ENCODE measurements at regions not wholly inside any gene's neighbourhood (a gene's known extent, or its start where the extent isn't known, plus 50 kb on each side); places are given as distances from the start of the nearest gene placed in this dataset.

DNA sequence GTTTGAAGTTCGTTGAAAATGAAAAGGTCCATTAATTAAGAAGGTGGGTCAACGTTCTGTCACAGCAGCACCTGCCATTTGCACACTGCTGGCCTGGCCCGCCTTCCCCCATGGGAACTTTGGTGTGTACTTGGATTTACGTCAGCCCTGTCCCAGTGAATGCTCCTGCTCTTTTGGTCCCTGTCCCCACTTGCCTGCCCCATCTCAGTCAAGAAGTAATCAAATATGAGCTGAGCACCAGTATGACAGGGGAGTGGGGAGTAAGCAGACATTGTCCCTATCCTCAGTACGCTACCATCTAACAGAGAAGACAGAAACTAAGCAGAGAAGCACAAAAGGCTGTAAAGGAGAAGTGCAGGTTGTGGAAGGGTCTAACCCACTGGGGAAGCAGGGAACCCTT lies 65.1 kb downstream of the SLC4A3 start:
- ATAC-seq (no peak), DNase-seq (ENCODE audit: low spot score in 2 of 2) (no peak)
- Mint-ChIP-seq H3K4me3 (no peak overlapping the region), H3K4me1 (no peaks in the 10 kb centered on the region), H3K9me3 (no peaks in the 10 kb centered on the region), H3K36me3 (no peaks in the 10 kb centered on the region), H3K27ac (no peak overlapping the region)

DNA sequence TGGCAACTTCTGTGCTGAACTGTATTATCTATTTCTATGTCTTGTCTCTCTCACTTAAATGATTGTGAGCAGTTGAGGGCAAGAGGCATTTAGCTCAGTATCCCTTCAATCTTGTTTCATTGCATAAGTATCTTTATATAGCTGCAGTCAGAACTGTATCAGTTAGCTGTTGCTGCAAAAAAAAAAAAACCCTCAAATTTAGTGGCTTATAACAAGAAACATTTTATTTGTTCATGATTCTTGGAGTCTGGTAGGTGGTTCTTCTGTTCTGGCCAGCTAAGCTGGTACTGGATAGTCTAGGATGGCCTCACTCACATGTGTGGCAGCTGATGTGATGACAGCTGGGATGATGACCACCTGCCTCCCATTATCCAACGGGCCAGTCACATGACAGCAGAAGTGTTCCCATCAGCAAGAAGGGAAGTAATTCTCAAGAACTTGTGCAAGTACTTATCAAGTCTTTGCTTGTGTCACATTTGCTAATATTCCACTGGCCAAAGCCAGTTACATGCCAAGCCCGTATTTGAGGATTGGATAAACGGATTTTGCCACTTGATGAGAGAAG lies 67.8 kb downstream of the SLC4A3 start:
- Mint-ChIP-seq H3K9me3 (no peaks in the 10 kb centered on the region), H3K4me1 (no peaks in the 10 kb centered on the region), H3K36me3 (no peaks in the 10 kb centered on the region), H3K27ac (no peak overlapping the region), H3K4me3 (no peak overlapping the region)
- DNase-seq (ENCODE audit: low spot score in 2 of 2) (no peak), ATAC-seq (no peak)

DNA sequence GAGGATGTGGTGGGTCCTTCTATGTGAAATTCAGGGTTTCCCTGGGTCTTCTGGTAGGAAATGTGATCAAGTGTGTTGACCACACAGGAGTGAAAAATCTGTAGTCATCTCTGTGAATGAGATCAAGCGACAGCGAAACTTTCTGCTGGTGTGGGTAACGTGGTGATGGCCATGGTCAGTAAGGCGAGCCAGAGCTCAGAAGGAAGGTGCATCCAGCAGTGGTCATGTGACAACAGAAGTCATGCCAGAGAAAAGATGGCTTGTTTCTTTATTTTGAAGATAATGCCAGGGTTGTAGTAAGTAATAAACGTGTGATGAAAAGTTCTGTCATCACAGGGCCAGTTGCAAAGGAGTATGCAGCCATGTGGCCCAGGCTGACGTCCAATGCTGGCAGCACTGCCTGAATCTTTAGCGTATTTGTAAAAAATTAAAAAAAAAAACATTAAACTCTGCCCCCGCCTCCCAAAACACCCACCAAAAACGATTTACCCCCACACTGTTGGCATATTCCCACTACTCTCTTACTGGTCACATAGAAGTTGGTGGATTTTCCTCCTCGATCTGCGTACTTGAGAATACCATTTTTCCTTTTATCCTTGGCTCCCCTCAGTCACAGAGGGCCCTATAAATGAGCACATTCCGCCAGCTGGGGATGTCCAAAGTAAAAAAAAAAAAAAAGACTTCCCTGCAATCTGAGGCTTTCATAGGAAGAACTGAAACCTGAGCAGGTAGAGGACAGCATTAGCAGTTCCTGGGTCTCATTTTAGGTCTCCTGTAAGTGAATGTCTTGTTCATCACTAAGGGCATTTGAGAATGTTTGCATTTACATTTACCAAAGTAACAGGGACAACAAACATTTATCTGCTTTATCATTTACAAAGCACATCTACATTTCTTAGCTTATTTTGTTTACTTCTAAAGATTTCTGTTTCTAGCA lies 70.6 kb downstream of the SLC4A3 start:
- no peak for DNase-seq (ENCODE audit: low spot score in 2 of 2)
- Mint-ChIP-seq H3K36me3 (no peaks in the 10 kb centered on the region), H3K27ac (no peak overlapping the region), H3K9me3 (no peaks in the 10 kb centered on the region), H3K4me3 (no peak overlapping the region), H3K4me1 (no peaks in the 10 kb centered on the region)
- no peak for ATAC-seq

DNA sequence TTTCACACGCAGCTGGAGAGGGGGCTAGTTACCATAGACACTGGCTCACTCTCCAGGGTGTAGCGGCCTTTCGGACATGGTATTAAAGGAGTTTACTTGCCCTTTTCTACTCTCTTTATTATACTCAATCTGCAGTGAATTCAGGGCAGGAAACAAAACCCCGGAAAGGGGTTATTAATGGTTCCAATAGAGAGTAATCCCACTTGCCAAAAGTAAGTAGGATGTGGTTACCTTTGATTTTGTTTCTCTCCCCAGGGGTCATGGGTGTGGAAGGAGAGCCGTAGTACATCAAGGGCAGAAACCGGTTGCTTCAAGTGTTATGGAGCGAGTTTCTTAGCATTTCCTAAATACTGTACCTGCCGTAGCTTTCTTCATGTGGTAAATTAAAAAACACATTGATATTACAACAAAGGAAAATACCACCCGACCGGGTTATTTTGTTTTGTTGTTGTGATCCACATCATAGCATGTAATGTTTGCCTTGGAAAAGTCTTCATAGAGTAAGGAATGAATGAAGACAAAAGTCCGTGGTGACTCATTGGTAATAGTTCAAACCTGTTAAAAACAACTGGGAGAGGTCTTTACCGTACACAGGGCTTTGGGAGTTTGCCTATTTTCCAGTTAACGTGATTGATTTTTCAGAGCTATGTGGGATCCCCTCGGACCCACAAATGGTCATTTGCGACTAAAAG lies 71.5 kb downstream of the SLC4A3 start:
- no peak overlapping the region for H3K4me3 Mint-ChIP-seq
- H3K27ac Mint-ChIP-seq: no peak overlapping the region
- ATAC-seq (no peak), DNase-seq (ENCODE audit: low spot score in 2 of 2) (no peak)
- H3K9me3 Mint-ChIP-seq: no peaks in the 10 kb centered on the region
- no peaks in the 10 kb centered on the region for H3K4me1 Mint-ChIP-seq
- no peaks in the 10 kb centered on the region for H3K36me3 Mint-ChIP-seq

DNA sequence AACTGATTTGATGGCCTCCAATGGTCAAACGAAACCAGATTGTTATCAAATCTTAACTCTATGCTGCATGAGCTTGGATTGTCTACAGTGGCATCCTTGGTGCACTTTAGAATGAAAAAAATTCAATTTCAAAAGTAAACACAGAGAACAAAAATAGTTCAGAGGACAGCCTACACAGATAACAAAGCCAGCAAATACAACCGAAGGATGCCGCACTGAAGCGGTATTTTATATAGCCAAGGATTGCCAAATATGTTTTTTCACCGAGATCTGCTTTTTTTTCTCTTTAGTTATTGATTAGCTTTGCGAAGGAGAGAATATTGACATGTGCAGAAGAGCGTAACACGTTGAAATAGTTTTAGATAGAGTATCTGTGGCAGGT lies 72.0 kb downstream of the SLC4A3 start:
- Mint-ChIP-seq H3K36me3 (no peaks in the 10 kb centered on the region), H3K4me1 (no peaks in the 10 kb centered on the region), H3K9me3 (no peaks in the 10 kb centered on the region), H3K4me3 (no peak overlapping the region), H3K27ac (no peak overlapping the region)
- ATAC-seq (no peak), DNase-seq (ENCODE audit: low spot score in 2 of 2) (no peak)

DNA sequence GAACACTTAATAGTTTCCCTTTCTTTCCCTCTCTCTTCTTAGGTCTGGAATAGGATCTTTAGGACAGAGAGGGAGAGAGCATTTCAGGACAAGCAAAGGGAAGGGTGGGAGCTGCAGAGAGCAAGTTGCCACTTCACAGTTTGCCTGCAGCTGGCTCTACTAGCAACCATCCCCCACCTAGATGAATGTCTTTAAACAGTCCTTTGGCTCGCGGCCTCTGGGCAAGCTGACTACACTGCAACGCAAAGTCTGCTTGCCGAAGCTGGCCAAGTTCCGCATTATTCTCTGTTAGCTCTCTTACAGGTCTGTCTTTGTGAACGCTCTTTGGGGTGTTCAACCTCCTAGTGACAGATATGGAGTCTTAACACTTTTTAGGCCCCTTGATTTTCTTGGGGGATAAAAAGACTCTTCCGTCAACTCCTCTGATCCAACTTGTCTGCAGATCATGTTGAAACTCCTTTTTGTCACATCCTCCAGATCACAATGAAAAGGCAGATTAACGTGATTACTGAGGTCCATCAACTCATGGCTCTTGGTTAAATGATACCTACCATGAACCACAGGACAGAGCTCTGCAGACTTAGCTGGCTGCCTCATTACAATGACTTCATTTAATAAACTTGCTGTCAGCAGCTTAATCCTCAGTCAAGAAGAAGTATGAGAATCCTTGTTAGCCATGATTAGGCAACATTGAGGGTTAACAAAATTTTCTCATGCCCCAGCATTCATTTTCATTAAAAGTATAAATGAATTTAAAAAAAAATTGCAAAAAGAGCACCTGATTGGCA lies 74.6 kb downstream of the SLC4A3 start:
- Mint-ChIP-seq H3K36me3 (no peaks in the 10 kb centered on the region), H3K4me3 (no peak overlapping the region), H3K27ac (no peak overlapping the region), H3K4me1 (no peaks in the 10 kb centered on the region), H3K9me3 (no peaks in the 10 kb centered on the region)
- ATAC-seq (no peak), DNase-seq (ENCODE audit: low spot score in 2 of 2) (no peak)

DNA sequence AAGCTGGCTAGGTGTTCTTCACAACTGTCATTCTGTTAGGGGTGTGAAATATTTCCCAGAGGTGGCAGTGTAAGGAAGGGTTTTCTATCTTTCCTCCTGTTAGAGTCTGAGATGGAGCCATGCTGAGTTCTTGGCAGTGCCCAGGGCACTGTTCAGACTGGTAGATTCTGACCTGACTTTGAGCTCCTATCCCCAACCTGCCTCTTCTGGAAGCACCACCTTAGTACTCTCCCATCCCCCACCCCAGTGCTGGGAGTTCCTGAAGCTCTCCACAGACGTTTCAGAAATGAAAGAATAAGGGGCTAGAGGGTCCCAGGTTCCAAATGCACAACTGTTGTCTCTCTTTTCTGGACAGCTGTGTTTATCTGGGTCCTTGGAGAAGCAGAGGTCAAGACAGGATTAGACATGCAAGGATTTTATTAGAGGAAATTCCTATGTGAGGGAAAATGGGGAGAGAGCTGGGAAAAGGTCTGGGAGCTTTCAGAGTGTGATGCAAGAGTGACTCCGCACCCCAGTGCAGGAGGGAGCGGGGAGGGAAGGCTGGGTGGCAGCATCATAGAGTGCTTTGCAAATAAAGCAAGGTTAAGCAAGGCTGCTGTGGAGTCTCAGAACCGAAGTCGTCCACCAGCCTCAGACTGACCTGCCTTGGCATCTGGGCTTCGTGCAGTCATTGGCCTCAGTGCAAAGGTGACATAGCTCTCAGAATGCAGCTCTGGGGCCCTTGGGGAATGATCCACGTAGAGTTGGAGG lies 75.5 kb downstream of the SLC4A3 start:
- no peak overlapping the region for H3K4me3 Mint-ChIP-seq
- ATAC-seq (peak; percentile 34), DNase-seq (ENCODE audit: low spot score in 2 of 2) (no peak)
- H3K9me3 Mint-ChIP-seq: no peaks in the 10 kb centered on the region
- H3K4me1 Mint-ChIP-seq: no peaks in the 10 kb centered on the region
- H3K27ac Mint-ChIP-seq: no peak overlapping the region
- no peaks in the 10 kb centered on the region for H3K36me3 Mint-ChIP-seq

DNA sequence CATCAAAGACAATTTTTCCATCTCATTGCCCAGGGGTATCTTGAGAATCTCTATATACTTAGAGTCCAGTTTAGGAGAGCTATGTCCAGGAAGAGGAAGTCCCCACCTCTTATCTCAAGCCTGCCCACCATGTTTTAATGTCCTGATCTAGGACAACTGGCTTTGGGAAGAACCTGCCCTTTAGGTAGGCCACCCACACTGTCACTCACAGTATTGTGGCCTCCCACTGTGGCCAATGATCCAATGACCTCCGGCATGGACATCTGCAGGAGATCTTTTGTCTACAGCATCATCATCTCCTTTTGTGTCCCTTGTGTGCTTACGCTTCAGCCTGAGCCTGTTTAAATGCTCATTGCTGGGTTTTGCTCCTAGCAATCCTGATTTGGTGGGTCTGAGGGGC lies 77.4 kb downstream of the SLC4A3 start:
- Mint-ChIP-seq H3K4me1 (no peaks in the 10 kb centered on the region), H3K27ac (no peak overlapping the region), H3K9me3 (no peaks in the 10 kb centered on the region)

DNA sequence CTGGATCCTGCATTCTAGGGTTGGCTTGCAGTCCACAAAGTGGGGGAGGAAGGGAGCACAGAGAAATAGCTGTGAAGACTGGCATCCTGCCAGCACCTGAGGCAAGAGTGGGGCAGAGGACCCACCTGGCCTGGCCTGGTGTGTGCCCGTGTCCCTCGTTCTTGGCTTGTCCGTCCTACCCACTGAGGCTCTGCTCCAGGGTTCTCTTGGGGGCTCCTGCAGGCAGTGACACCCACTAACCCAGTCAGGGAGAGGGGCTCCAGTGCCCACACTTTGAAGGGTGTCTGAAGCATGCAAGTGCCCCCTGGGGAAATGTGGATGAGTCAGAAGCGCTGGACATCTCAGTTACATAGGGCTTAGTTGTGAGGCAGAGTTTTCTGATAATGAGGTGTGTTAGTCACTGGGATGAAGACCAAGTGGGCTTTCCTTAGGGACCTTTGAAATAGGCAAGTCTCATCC lies 79.4 kb downstream of the SLC4A3 start:
- H3K36me3 Mint-ChIP-seq: no peaks in the 10 kb centered on the region
- DNase-seq (ENCODE audit: low spot score in 2 of 2): no peak
- H3K4me3 Mint-ChIP-seq: no peak overlapping the region
- no peaks in the 10 kb centered on the region for H3K4me1 Mint-ChIP-seq
- H3K9me3 Mint-ChIP-seq: no peaks in the 10 kb centered on the region
- peak; percentile 20 for ATAC-seq
- no peak overlapping the region for H3K27ac Mint-ChIP-seq

More for the DNA sequence above, 77.4 kb downstream of the SLC4A3 start:
- no peaks in the 10 kb centered on the region for H3K36me3 Mint-ChIP-seq
- no peak for DNase-seq (ENCODE audit: low spot score in 2 of 2)
- ATAC-seq: no peak
- no peak overlapping the region for H3K4me3 Mint-ChIP-seq

DNA sequence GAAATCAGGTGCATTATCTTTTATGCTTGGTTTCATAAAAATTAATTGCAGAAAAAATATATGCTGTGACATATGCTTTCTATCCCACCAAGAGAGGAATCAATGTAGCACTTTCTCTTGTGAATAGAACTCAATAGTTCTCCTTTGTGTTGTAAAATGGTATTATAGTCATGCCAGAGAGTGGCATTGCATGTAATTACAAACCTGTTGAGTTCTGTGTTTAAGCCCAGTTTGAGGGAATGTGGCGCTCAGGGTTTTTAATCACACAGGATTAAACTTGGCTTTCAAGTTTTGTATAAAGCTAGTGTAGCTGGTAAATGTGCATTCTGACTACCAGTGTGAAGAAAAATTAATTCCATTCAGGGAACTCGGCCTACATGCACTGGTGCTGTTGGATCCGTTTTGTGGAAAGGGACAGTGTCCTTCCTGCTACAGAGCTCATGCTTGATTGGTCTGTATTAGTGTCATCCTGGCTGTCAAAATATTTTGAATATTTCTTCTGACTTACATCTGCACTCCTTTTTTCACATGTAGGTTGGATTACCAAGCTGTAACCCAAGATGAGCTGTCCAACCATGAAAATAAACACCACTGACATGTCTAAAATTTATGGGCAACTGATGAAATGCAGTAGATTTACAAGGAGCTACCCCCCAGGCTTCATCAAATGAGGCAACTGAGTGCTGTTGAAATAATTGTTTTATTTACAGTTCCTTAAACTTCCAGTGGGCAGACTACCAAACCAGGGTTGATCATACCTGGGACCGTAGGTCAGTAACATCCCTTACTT lies 80.3 kb downstream of the SLC4A3 start:
- no peak overlapping the region for H3K27ac Mint-ChIP-seq
- no peak for ATAC-seq
- peaks cover 4% of the 10 kb centered on the region for H3K9me3 Mint-ChIP-seq

DNA sequence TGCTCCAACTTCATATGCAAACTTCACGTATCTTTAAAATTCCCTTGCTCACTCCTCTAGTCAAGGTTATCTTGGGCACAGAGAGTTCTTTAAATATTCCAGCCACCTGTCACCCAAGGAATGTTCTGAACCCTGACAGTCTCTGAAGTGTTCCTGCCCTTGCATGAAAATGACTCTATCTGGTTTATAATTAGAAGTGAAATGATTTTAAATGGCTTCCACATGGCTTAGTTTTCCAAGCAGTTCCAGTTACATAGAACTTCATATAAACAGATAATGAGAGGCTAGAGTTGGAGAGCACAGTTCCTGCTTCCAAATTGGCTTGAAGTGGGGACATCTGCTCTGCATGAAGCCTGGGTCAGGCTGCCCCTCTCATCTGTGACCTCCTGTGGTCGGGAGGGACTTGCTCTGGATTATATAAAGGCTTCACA lies 81.9 kb downstream of the SLC4A3 start:
- Mint-ChIP-seq H3K36me3 (no peaks in the 10 kb centered on the region), H3K27ac (no peak overlapping the region), H3K9me3 (peaks cover 4% of the 10 kb centered on the region), H3K4me3 (no peak overlapping the region), H3K4me1 (no peaks in the 10 kb centered on the region)
- no peak for DNase-seq (ENCODE audit: low spot score in 2 of 2)
- ATAC-seq: no peak

More for the DNA sequence above, 80.3 kb downstream of the SLC4A3 start:
- no peak for DNase-seq (ENCODE audit: low spot score in 2 of 2)
- no peaks in the 10 kb centered on the region for H3K36me3 Mint-ChIP-seq
- H3K4me3 Mint-ChIP-seq: no peak overlapping the region
- no peaks in the 10 kb centered on the region for H3K4me1 Mint-ChIP-seq

DNA sequence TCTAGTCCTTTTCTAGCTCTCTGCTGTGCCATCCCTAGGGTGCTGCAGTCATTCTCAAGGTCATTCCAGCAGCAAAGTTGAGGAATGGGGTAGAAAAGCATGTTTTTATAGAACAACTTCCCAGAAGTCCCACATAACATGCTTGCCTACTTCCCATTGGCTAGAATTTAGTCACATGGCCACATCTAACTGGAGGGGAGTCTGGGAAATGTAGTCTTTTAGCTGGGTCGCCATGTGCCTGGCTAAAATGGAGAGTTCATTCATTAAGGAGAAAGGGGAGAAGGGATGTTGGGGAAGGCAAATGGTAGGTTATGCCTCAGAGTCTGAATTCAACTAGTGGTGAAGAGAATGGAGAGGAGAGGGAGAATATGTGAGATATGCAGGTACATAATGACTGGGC lies 85.7 kb downstream of the SLC4A3 start:
- DNase-seq (ENCODE audit: low spot score in 2 of 2): no peak
- Mint-ChIP-seq H3K36me3 (no peaks in the 10 kb centered on the region), H3K4me1 (no peaks in the 10 kb centered on the region), H3K27ac (no peak overlapping the region), H3K9me3 (peaks cover 4% of the 10 kb centered on the region), H3K4me3 (no peak overlapping the region)
- ATAC-seq: no peak

DNA sequence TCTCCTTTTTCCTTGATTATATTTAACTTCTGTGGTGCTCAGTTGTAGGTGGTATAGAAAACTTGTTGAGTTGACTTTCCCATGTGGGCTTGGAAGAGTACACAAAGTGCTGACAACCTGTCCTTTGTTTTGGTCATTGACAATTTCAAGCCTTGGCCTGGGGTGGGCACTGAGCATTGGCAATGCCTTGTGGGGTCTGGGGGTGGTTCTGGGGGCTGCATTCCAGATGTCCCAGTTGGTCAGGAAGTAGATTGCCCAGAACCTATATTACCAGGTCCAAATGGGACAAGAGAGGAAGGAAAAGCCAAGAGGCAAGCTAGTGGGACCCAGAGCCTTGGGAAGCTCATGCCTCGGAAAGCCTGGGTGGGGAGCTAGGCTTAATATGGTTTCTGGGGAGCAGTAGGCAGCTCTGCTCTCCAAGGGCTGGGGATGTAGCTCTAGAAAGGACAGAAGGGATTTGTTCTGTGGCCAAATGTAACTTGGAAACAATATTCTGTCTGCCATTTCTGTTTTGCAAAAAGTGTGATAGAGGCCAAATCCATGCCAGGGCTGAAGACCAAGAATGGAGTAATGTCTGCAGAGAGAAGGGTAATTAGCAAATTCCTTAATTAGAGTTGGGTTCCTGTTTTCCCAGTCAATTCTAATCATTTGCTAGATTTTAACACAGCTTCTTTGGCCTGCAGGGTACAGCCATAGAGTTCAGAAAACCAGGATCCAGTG lies 87.4 kb downstream of the SLC4A3 start:
- Mint-ChIP-seq H3K4me3 (no peak overlapping the region), H3K27ac (no peak overlapping the region), H3K36me3 (no peaks in the 10 kb centered on the region), H3K9me3 (peaks cover 4% of the 10 kb centered on the region), H3K4me1 (no peaks in the 10 kb centered on the region)
- no peak for ATAC-seq
- no peak for DNase-seq (ENCODE audit: low spot score in 2 of 2)

Measured in stimulated activated effector memory CD8-positive, alpha-beta T cell treated with anti-CD3 and anti-CD28 coated beads, Interleukin-12 subunit alpha, Interleukin-12 subunit beta, amount 100 ng/mL, for 72 hours (primary cell).